Left lung (tissue), 4 donors: ENCODE measurements at regions not wholly inside any gene's neighbourhood (a gene's known extent, or its start where the extent isn't known, plus 50 kb on each side); places are given as distances from the start of the nearest gene placed in this dataset.
"Not testable (repeated sequence)": the region's sequence is repeated elsewhere in the genome, so short reads cannot be mapped to it uniquely, and the experiment has no call there.

ENCODE experiments used
- ATAC-seq: fragments of 200-7000 bp; cut with Tn5 transposase; one replicate; pipeline ENCODE4 v1.9.1; 2020; ENCODE audit warnings: moderate library complexity
- DNase-seq, 4 donors: peaks; one replicate each; pipeline ENCODE4 v3.0.0-alpha.2; 2013 to 2020
- H3K27ac ChIP-seq, 2 donors: fragments of 200-600 bp; sonication (generic) in 1 of 2; one replicate each; pipeline versions ENCODE4 v1.5.0 to v1.8.0; 2020 to 2021
- H3K27me3 ChIP-seq, 2 donors: fragments of 200-600 bp; sonication (generic) in 1 of 2; one replicate each; pipeline versions ENCODE4 v1.5.0 to v1.8.0; 2020 to 2021
- H3K36me3 ChIP-seq, 2 donors: fragments of 200-600 bp; sonication (generic) in 1 of 2; one replicate each; pipeline versions ENCODE4 v1.5.0 to v1.8.0; 2020 to 2021
- H3K4me1 ChIP-seq, 2 donors: fragments of 200-600 bp; one replicate each; pipeline ENCODE4 v1.8.0; 2021
- H3K4me3 ChIP-seq, 2 donors: fragments of 200-600 bp; sonication (generic) in 1 of 2; one replicate each; pipeline versions ENCODE4 v1.5.0 to v1.8.0; 2020 to 2021; ENCODE audit warnings: mild to moderate bottlenecking in 1 of 2
- H3K9me3 ChIP-seq, 2 donors: fragments of 200-600 bp; sonication (generic) in 1 of 2; one replicate each; pipeline versions ENCODE4 v1.5.0 to v1.8.0; 2020 to 2021
- intact Hi-C, 2 donors: fragments of 100-400 bp; cut with DNase I; formaldehyde crosslinking; loops; one replicate each; pipeline versions ENCODE4 v1.11.2 to v1.14.2; 2022
- TF ChIP-seq, protein P1 (sequence below), 2 donors: fragments of 200-600 bp; sonication (generic) in 1 of 2; IDR thresholded peaks; one replicate each; pipeline versions ENCODE4 v1.5.0 to v1.8.0; 2021; ENCODE audit warnings: antibody characterized with exemption in 2 of 2
- donor health status: DM: no; HTN: yes; CAD: no.
- donor health status: DM: no; HTN: no; CAD: no.

DNA sequence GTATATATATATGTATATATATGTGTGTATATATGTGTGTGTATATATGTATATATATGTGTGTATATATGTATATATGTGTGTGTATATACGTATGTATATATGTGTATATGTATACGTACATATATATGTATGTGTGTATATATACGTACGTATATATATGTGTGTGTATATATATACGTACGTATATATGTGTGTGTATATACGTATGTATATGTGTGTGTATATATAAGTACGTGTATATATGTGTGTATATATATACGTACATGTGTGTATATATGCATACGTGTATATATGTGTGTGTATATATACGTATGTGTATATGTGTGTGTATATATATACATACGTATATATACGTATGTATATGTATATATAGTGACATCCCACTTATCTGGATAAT lies 154.4 kb downstream of the CDRT15L2 start:
- intact Hi-C loops = no loop called here
- DNase-seq = no peak

DNA sequence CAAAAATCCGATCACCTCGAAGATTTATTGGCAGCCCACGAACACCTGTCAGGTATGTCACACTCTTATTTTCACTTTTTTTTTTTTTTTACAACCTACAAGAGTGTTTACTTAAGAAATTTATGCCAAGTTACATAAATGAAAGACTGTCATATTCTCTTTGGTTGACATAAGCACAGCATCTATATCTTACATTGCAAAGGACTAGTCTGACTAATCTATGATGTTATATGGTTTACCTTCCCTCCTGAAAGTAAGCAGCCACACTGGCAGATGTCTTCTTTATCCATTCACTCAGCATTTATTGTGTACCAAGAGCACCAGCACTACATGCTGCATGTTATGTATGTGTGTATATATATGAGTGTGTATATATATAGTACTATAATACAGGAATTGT lies 156.3 kb downstream of the CDRT15L2 start:
- H3K4me1 ChIP-seq = no peaks in the 10 kb centered on the region
- H3K4me3 ChIP-seq = no peak overlapping the region
- H3K36me3 ChIP-seq = no peaks in the 10 kb centered on the region
- TF ChIP-seq, protein P1, sequence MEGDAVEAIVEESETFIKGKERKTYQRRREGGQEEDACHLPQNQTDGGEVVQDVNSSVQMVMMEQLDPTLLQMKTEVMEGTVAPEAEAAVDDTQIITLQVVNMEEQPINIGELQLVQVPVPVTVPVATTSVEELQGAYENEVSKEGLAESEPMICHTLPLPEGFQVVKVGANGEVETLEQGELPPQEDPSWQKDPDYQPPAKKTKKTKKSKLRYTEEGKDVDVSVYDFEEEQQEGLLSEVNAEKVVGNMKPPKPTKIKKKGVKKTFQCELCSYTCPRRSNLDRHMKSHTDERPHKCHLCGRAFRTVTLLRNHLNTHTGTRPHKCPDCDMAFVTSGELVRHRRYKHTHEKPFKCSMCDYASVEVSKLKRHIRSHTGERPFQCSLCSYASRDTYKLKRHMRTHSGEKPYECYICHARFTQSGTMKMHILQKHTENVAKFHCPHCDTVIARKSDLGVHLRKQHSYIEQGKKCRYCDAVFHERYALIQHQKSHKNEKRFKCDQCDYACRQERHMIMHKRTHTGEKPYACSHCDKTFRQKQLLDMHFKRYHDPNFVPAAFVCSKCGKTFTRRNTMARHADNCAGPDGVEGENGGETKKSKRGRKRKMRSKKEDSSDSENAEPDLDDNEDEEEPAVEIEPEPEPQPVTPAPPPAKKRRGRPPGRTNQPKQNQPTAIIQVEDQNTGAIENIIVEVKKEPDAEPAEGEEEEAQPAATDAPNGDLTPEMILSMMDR (IDR thresholded peaks at IDR 0.05) = no peak
- no peak overlapping the region for H3K27ac ChIP-seq
- ATAC-seq = no peak
- H3K27me3 ChIP-seq = no peaks in the 10 kb centered on the region
- DNase-seq = no peak
- no peaks in the 10 kb centered on the region for H3K9me3 ChIP-seq
- intact Hi-C loops = no loop called here

More for the DNA sequence above, 154.4 kb downstream of the CDRT15L2 start:
- Histone ChIP-seq H3K4me3 (no peak overlapping the region), H3K27ac (no peak overlapping the region), H3K9me3 (no peaks in the 10 kb centered on the region), H3K27me3 (no peaks in the 10 kb centered on the region), H3K4me1 (no peaks in the 10 kb centered on the region), H3K36me3 (no peaks in the 10 kb centered on the region)
- no peak for ATAC-seq
- TF ChIP-seq, protein P1 (IDR thresholded peaks at IDR 0.05) = no peak

DNA sequence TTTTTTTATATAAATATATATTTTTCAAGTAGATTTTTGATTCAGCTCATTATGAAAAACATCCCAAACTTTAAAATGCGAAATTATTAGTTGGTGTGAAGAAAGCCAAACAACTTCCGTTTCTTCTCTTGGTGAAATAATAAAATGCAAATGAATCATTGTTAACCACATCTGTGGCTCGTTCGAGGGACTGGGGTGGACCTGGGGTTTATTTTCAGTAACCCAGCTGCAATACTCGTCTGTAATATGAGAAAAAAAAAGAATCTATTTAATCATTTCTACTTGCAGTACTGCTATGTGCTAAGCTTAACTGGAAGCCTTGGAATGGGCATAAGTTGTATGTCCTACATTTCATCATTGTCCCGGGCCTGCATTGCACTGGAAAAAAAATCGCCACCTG lies 158.1 kb downstream of the CDRT15L2 start:
- H3K4me1 ChIP-seq, DNase-seq, H3K27me3 ChIP-seq, H3K9me3 ChIP-seq, H3K36me3 ChIP-seq, intact Hi-C loops, H3K4me3 ChIP-seq, ATAC-seq, H3K27ac ChIP-seq: not testable (repeated sequence)

DNA sequence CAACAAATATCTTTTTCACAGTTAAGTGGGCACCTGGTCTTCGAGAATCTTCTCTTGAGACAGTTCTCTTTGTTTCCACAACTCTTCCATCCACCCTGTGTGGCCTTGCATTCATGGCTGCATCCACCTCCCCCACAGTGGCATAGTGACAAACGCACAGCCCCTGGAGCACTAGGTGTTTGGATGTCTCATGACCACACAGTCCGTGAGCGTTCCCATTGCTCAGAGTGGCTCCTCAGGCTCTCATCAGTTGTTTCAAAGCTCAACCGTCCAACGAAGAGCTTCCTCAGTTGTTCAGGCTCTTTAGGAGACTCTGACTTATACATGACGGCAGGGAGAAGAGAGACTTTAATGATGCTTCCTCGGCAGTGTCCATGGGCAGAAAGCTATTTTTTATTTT lies 191.6 kb downstream of the CDRT15L2 start:
- TF ChIP-seq, protein P1 (IDR thresholded peaks at IDR 0.05) = no peak
- DNase-seq (no peak), ATAC-seq (no peak)
- H3K9me3 ChIP-seq = no peaks in the 10 kb centered on the region
- no peak overlapping the region for H3K27ac ChIP-seq
- no peaks in the 10 kb centered on the region for H3K4me1 ChIP-seq
- H3K36me3 ChIP-seq = no peaks in the 10 kb centered on the region
- no peak overlapping the region for H3K4me3 ChIP-seq
- no peaks in the 10 kb centered on the region for H3K27me3 ChIP-seq
- intact Hi-C loops = no loop called here

DNA sequence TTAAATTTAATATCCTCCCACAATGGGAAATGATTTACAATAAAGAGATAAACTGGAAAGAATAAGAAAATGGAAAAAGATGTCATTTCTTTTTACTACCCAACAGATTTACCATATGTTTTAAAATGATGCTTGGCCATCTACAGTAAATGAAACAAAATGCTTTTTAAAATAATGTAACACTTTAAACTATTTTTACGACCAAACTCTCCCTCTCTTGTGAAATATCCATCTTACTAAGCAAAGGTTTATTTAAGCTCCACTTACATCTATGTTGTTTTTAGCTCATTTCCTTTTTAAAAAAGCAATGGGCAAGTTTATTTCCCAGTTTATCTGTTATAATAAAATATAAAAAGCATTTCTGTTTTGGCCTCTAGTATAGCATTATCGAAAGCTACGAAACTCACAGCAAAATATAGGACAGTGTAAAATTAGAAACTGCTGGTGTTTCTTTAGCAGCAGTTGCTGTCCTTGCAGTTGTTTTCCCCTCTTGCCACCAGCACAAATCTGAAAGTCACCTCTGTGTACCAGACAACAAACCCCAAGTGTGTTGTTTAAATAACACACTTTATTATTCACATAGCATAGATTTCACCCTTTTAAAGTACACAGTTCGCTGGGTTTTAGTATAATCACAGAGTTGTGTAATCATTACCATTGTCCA lies 195.1 kb downstream of the CDRT15L2 start:
- Histone ChIP-seq H3K36me3 (no peaks in the 10 kb centered on the region), H3K4me3 (no peak overlapping the region), H3K27me3 (peaks cover 0 to 8% of the 10 kb centered on the region in 2 donors), H3K4me1 (no peaks in the 10 kb centered on the region), H3K27ac (no peak overlapping the region), H3K9me3 (no peaks in the 10 kb centered on the region)
- intact Hi-C loops = no loop called here
- DNase-seq (no peak), ATAC-seq (no peak)
- TF ChIP-seq, protein P1 (IDR thresholded peaks at IDR 0.05) = no peak

DNA sequence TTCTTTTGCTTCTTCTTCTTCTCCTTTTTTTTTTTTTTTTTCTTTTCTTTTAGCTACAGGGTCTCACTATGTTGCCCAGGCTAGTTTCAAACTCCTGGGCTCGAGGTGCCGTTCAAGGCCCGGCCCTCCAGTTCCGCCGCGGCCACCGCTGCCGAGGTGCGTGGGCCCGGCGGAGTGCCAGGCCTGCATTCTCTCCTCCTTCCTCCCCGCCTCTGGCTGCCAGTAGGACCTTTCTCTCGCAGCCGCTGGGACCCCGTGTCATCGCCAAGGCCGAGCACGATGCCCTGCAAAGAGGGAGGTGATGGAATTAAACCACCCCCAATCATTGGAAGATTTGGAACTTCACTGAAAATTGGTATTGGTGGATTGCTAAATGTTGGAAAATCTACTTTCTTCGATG lies 195.8 kb downstream of the CDRT15L2 start:
- H3K27me3 ChIP-seq = peaks cover 0 to 8% of the 10 kb centered on the region in 2 donors
- no peak for ATAC-seq
- no peaks in the 10 kb centered on the region for H3K36me3 ChIP-seq
- intact Hi-C loops = no loop called here
- H3K4me3 ChIP-seq = no peak overlapping the region
- TF ChIP-seq, protein P1 (IDR thresholded peaks at IDR 0.05) = no peak
- H3K27ac ChIP-seq = no peak overlapping the region
- no peaks in the 10 kb centered on the region for H3K4me1 ChIP-seq
- H3K9me3 ChIP-seq = no peaks in the 10 kb centered on the region
- no peak for DNase-seq
